ENCODE measurements at regions not wholly inside any gene's neighbourhood (a gene's known extent, or its start where the extent isn't known, plus 50 kb on each side); places are given as distances from the start of the nearest gene placed in this dataset.

- no peak overlapping the region for H3K4me3 ChIP-seq
- no peak for DNase-seq
- intact Hi-C loops (cut with DNase I; ENCODE audit: low total_unique reads): no loop called here
Observed at GRCh38 chr2:21277068-21278056, 153.6 kb downstream of the TDRD15 start.

GRCh38 chr2:21279525-21279924 lies 155.8 kb downstream of the TDRD15 start:
- Histone ChIP-seq H3K36me3 (no peaks in the 10 kb centered on the region), H3K27ac (no peak overlapping the region), H3K9me3 (no peaks in the 10 kb centered on the region), H3K4me3 (no peak overlapping the region), H3K4me1 (peaks cover 0 to 22% (median 0%) of the 10 kb centered on the region in 4 donors), H3K27me3 (no peaks in the 10 kb centered on the region)
- WGBS, 5 donors: 46 to 62% (median 58%) methylated on average over 5 of the region's 5 CpGs
- DNase-seq: no peak
- TF ChIP-seq EP300 (IDR thresholded peaks at IDR 0.05) (no peak), CTCF (IDR thresholded peaks at IDR 0.05) (no peak), POLR2AphosphoS5 (IDR thresholded peaks at IDR 0.05) (no peak), POLR2A (IDR thresholded peaks at IDR 0.05) (no peak)
- intact Hi-C loops (cut with DNase I; ENCODE audit: low total_unique reads): no loop called here

More at GRCh38 chr2:21277068-21278056, 153.6 kb downstream of the TDRD15 start:
- H3K36me3 ChIP-seq: no peaks in the 10 kb centered on the region
- peaks cover 0 to 22% (median 0%) of the 10 kb centered on the region in 4 donors for H3K4me1 ChIP-seq
- TF ChIP-seq POLR2A (IDR thresholded peaks at IDR 0.05) (no peak), CTCF (IDR thresholded peaks at IDR 0.05) (no peak), EP300 (IDR thresholded peaks at IDR 0.05) (no peak), POLR2AphosphoS5 (IDR thresholded peaks at IDR 0.05) (no peak)
- no peaks in the 10 kb centered on the region for H3K9me3 ChIP-seq
- no peak overlapping the region for H3K27ac ChIP-seq
- WGBS, 5 donors: 68 to 80% (median 74%) methylated on average over 9 of the region's 9 CpGs
- H3K27me3 ChIP-seq: no peaks in the 10 kb centered on the region

DNA sequence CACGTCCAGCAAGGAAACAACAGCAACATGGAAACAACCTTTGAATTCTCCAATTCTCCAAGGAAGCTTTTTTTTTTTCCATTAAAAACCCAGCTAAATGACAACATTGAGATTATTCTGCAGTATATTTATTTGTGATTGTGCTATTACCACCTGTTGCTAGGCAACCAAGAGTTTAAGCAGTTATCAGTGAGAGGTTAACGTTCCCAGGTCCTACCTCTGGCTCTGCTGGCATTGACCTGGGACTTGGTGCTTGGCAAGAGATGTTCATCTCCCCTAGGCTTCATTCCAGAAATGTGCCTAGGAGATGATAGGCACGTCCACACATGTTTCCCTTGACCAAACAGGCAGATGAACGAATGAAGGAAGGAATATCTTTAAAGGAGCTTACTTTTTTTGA lies 157.0 kb downstream of the TDRD15 start:
- no peak for TF ChIP-seq POLR2A (IDR thresholded peaks at IDR 0.05)
- TF ChIP-seq CTCF (IDR thresholded peaks at IDR 0.05): no peak
- TF ChIP-seq POLR2AphosphoS5 (IDR thresholded peaks at IDR 0.05): no peak
- TF ChIP-seq EP300 (IDR thresholded peaks at IDR 0.05): no peak
- peaks cover 0 to 22% (median 0%) of the 10 kb centered on the region in 4 donors for H3K4me1 ChIP-seq
- no peak overlapping the region for H3K4me3 ChIP-seq
- WGBS, 5 donors: 30 to 47% (median 32%) methylated on average over 4 of the region's 4 CpGs
- H3K27me3 ChIP-seq: no peaks in the 10 kb centered on the region
- H3K36me3 ChIP-seq: no peaks in the 10 kb centered on the region
- H3K27ac ChIP-seq: no peak overlapping the region
- intact Hi-C loops (cut with DNase I; ENCODE audit: low total_unique reads): no loop called here
- H3K9me3 ChIP-seq: no peaks in the 10 kb centered on the region
- no peak for DNase-seq

GRCh38 chr2:21281384-21281783 lies 157.6 kb downstream of the TDRD15 start:
- no peak for DNase-seq
- no peak overlapping the region for H3K4me3 ChIP-seq
- H3K9me3 ChIP-seq: no peaks in the 10 kb centered on the region

More at GRCh38 chr2:21281384-21281783, 157.6 kb downstream of the TDRD15 start:
- intact Hi-C loops (cut with DNase I; ENCODE audit: low total_unique reads): no loop called here
- H3K27ac ChIP-seq: no peak overlapping the region
- H3K27me3 ChIP-seq: no peaks in the 10 kb centered on the region
- no peaks in the 10 kb centered on the region for H3K36me3 ChIP-seq
- H3K4me1 ChIP-seq: peaks cover 0 to 22% (median 0%) of the 10 kb centered on the region in 4 donors
- no peak for TF ChIP-seq CTCF (IDR thresholded peaks at IDR 0.05)
- no peak for TF ChIP-seq EP300 (IDR thresholded peaks at IDR 0.05)
- no peak for TF ChIP-seq POLR2AphosphoS5 (IDR thresholded peaks at IDR 0.05)
- no peak for TF ChIP-seq POLR2A (IDR thresholded peaks at IDR 0.05)
